Effector memory CD8-positive, alpha-beta T cell (primary cell): ENCODE measurements at regions not wholly inside any gene's neighbourhood (a gene's known extent, or its start where the extent isn't known, plus 50 kb on each side); places are given as distances from the start of the nearest gene placed in this dataset.

Experiments
- ATAC-seq: fragments of 150-1000 bp; cut with Tn5 transposase; replicated peaks from 2 replicates; pipeline ENCODE4 v1.10.0; 2021; ENCODE audit warnings: mild to moderate bottlenecking, moderate library complexity
- DNase-seq, 3 experiments: peaks; one replicate each; pipeline ENCODE4 v3.0.0; 2021
- H3K27ac Mint-ChIP-seq, 2 donors: one replicate each; pipeline ENCODE4 v1.8.0; 2022; ENCODE audit warnings: mild to moderate bottlenecking in 2 of 2, mixed read lengths in 2 of 2, moderate library complexity in 2 of 2
- H3K27me3 Mint-ChIP-seq, 2 donors: one replicate each; pipeline ENCODE4 v1.8.0; 2022; ENCODE audit warnings: mixed read lengths in 2 of 2
- H3K36me3 Mint-ChIP-seq: one replicate; pipeline ENCODE4 v1.8.0; 2022; ENCODE audit warnings: mild to moderate bottlenecking, moderate library complexity, mixed read lengths; ENCODE audit not compliant: insufficient read depth
- H3K4me1 Mint-ChIP-seq, 2 donors: one replicate each; pipeline ENCODE4 v1.8.0; 2022; ENCODE audit warnings: low read depth in 2 of 2, mixed read lengths in 2 of 2
- H3K4me3 Mint-ChIP-seq, 2 donors: one replicate each; pipeline ENCODE4 v1.8.0; 2022; ENCODE audit warnings: mild to moderate bottlenecking in 2 of 2, mixed read lengths in 2 of 2, moderate library complexity in 2 of 2
- H3K9me3 Mint-ChIP-seq, 2 donors: one replicate each; pipeline ENCODE4 v1.8.0; 2022; ENCODE audit warnings: mixed read lengths in 2 of 2

- no peak overlapping the region for H3K27ac Mint-ChIP-seq
- DNase-seq: no peak
- H3K4me1 Mint-ChIP-seq: peaks cover 0 to 1% of the 10 kb centered on the region in 2 donors
- ATAC-seq: no peak
- H3K4me3 Mint-ChIP-seq: no peak overlapping the region
- H3K36me3 Mint-ChIP-seq: peaks cover 4% of the 10 kb centered on the region
- no peaks in the 10 kb centered on the region for H3K9me3 Mint-ChIP-seq
- H3K27me3 Mint-ChIP-seq: peaks cover 12 to 14% of the 10 kb centered on the region in 2 donors
Measured at GRCh38 chr10:63030536-63030935, 102.6 kb upstream of the NRBF2 start.

GRCh38 chr10:63027531-63027930 lies 105.6 kb upstream of the NRBF2 start:
- H3K9me3 Mint-ChIP-seq: no peaks in the 10 kb centered on the region
- H3K36me3 Mint-ChIP-seq: peaks cover 5% of the 10 kb centered on the region
- H3K27me3 Mint-ChIP-seq: peaks cover 18 to 24% of the 10 kb centered on the region in 2 donors
- DNase-seq (no peak), ATAC-seq (no peak)
- no peak overlapping the region for H3K27ac Mint-ChIP-seq
- no peak overlapping the region for H3K4me3 Mint-ChIP-seq
- peaks cover 0 to 1% of the 10 kb centered on the region in 2 donors for H3K4me1 Mint-ChIP-seq

- peaks cover 3% of the 10 kb centered on the region for H3K36me3 Mint-ChIP-seq
- no peak for DNase-seq
- no peaks in the 10 kb centered on the region for H3K9me3 Mint-ChIP-seq
- H3K4me1 Mint-ChIP-seq: no peaks in the 10 kb centered on the region
- no peak overlapping the region for H3K4me3 Mint-ChIP-seq
- peaks cover 6 to 22% of the 10 kb centered on the region in 2 donors for H3K27me3 Mint-ChIP-seq
- ATAC-seq: no peak
- no peak overlapping the region for H3K27ac Mint-ChIP-seq
Measured at GRCh38 chr10:63021225-63021624, 111.9 kb upstream of the NRBF2 start.

- H3K27ac Mint-ChIP-seq: no peak overlapping the region
- H3K4me1 Mint-ChIP-seq: no peaks in the 10 kb centered on the region
- H3K36me3 Mint-ChIP-seq: no peaks in the 10 kb centered on the region
- no peaks in the 10 kb centered on the region for H3K9me3 Mint-ChIP-seq
- DNase-seq (no peak), ATAC-seq (no peak)
- H3K27me3 Mint-ChIP-seq: peaks cover 0 to 19% of the 10 kb centered on the region in 2 donors
- no peak overlapping the region for H3K4me3 Mint-ChIP-seq
Measured at GRCh38 chr10:63013755-63014154, 119.4 kb upstream of the NRBF2 start.

- DNase-seq (no peak), ATAC-seq (no peak)
- no peak overlapping the region for H3K4me3 Mint-ChIP-seq
- no peaks in the 10 kb centered on the region for H3K4me1 Mint-ChIP-seq
- H3K27ac Mint-ChIP-seq: no peak overlapping the region
- no peaks in the 10 kb centered on the region for H3K36me3 Mint-ChIP-seq
- H3K9me3 Mint-ChIP-seq: no peaks in the 10 kb centered on the region
- peaks cover 0 to 19% of the 10 kb centered on the region in 2 donors for H3K27me3 Mint-ChIP-seq
Measured at GRCh38 chr10:63012623-63013022, 120.5 kb upstream of the NRBF2 start.

- no peaks in the 10 kb centered on the region for H3K36me3 Mint-ChIP-seq
- no peak overlapping the region for H3K27ac Mint-ChIP-seq
- DNase-seq (no peak), ATAC-seq (no peak)
- H3K4me3 Mint-ChIP-seq: no peak overlapping the region
- H3K9me3 Mint-ChIP-seq: no peaks in the 10 kb centered on the region
- H3K27me3 Mint-ChIP-seq: peaks cover 18 to 24% of the 10 kb centered on the region in 2 donors
- H3K4me1 Mint-ChIP-seq: peaks cover 3 to 4% of the 10 kb centered on the region in 2 donors
Measured at GRCh38 chr10:63010203-63010602, 122.9 kb upstream of the NRBF2 start.

GRCh38 chr10:63008491-63008890 lies 124.6 kb upstream of the NRBF2 start:
- H3K4me1 Mint-ChIP-seq: peaks cover 3 to 4% of the 10 kb centered on the region in 2 donors
- peaks cover 15 to 26% of the 10 kb centered on the region in 2 donors for H3K27me3 Mint-ChIP-seq
- no peaks in the 10 kb centered on the region for H3K36me3 Mint-ChIP-seq
- H3K27ac Mint-ChIP-seq: no peak overlapping the region
- H3K4me3 Mint-ChIP-seq: no peak overlapping the region
- ATAC-seq (no peak), DNase-seq (no peak)
- H3K9me3 Mint-ChIP-seq: no peaks in the 10 kb centered on the region

GRCh38 chr10:63007112-63007511 lies 126.0 kb upstream of the NRBF2 start:
- Mint-ChIP-seq H3K36me3 (no peaks in the 10 kb centered on the region), H3K9me3 (no peaks in the 10 kb centered on the region), H3K4me3 (peak overlapping the region in 1 of 2 donors; percentile 25), H3K27me3 (peaks cover 15 to 31% of the 10 kb centered on the region in 2 donors), H3K27ac (no peak overlapping the region), H3K4me1 (peaks cover 3 to 4% of the 10 kb centered on the region in 2 donors)
- ATAC-seq (no peak), DNase-seq (no peak)

GRCh38 chr10:63005246-63005645 lies 127.9 kb upstream of the NRBF2 start:
- peaks cover 3 to 4% of the 10 kb centered on the region in 2 donors for H3K4me1 Mint-ChIP-seq
- no peaks in the 10 kb centered on the region for H3K9me3 Mint-ChIP-seq
- ATAC-seq: no peak
- DNase-seq: no peak
- no peak overlapping the region for H3K4me3 Mint-ChIP-seq
- no peak overlapping the region for H3K27ac Mint-ChIP-seq
- no peaks in the 10 kb centered on the region for H3K36me3 Mint-ChIP-seq
- peaks cover 23 to 35% of the 10 kb centered on the region in 2 donors for H3K27me3 Mint-ChIP-seq

- Mint-ChIP-seq H3K27ac (no peak overlapping the region), H3K27me3 (peaks cover 28 to 35% of the 10 kb centered on the region in 2 donors), H3K9me3 (no peaks in the 10 kb centered on the region), H3K4me3 (no peak overlapping the region), H3K4me1 (peaks cover 3 to 4% of the 10 kb centered on the region in 2 donors), H3K36me3 (no peaks in the 10 kb centered on the region)
- ATAC-seq (no peak), DNase-seq (no peak)
Measured at GRCh38 chr10:63003816-63004453, 129.2 kb upstream of the NRBF2 start.

- Mint-ChIP-seq H3K36me3 (no peaks in the 10 kb centered on the region), H3K9me3 (no peaks in the 10 kb centered on the region), H3K4me3 (no peak overlapping the region), H3K4me1 (no peaks in the 10 kb centered on the region), H3K27ac (no peak overlapping the region), H3K27me3 (peaks cover 15 to 32% of the 10 kb centered on the region in 2 donors)
- DNase-seq: no peak
- no peak for ATAC-seq
Measured at GRCh38 chr10:62996925-62997324, 136.2 kb upstream of the NRBF2 start.

- H3K27ac Mint-ChIP-seq: no peak overlapping the region
- H3K27me3 Mint-ChIP-seq: peaks cover 12 to 28% of the 10 kb centered on the region in 2 donors
- no peaks in the 10 kb centered on the region for H3K9me3 Mint-ChIP-seq
- H3K4me3 Mint-ChIP-seq: no peak overlapping the region
- no peaks in the 10 kb centered on the region for H3K4me1 Mint-ChIP-seq
- DNase-seq: no peak
- H3K36me3 Mint-ChIP-seq: no peaks in the 10 kb centered on the region
- ATAC-seq: no peak
Measured at GRCh38 chr10:62996516-62996915, 136.6 kb upstream of the NRBF2 start.

- ATAC-seq (no peak), DNase-seq (no peak)
- no peak overlapping the region for H3K27ac Mint-ChIP-seq
- no peak overlapping the region for H3K4me3 Mint-ChIP-seq
- H3K4me1 Mint-ChIP-seq: no peaks in the 10 kb centered on the region
- H3K27me3 Mint-ChIP-seq: peaks cover 8 to 11% of the 10 kb centered on the region in 2 donors
- H3K9me3 Mint-ChIP-seq: no peaks in the 10 kb centered on the region
- H3K36me3 Mint-ChIP-seq: no peaks in the 10 kb centered on the region
Measured at GRCh38 chr10:62993121-62993520, 140.0 kb upstream of the NRBF2 start.

- no peaks in the 10 kb centered on the region for H3K36me3 Mint-ChIP-seq
- H3K4me1 Mint-ChIP-seq: no peaks in the 10 kb centered on the region
- H3K27ac Mint-ChIP-seq: no peak overlapping the region
- no peak for ATAC-seq
- no peak overlapping the region for H3K4me3 Mint-ChIP-seq
- H3K9me3 Mint-ChIP-seq: no peaks in the 10 kb centered on the region
- no peak for DNase-seq
- peaks cover 4 to 5% of the 10 kb centered on the region in 2 donors for H3K27me3 Mint-ChIP-seq
Measured at GRCh38 chr10:62992145-62992721, 140.9 kb upstream of the NRBF2 start.
